ENCODE measurements at regions not wholly inside any gene's neighbourhood (a gene's known extent, or its start where the extent isn't known, plus 50 kb on each side); places are given as distances from the start of the nearest gene placed in this dataset.

- TF ChIP-seq EZH2 (IDR thresholded peaks at IDR 0.05; ENCODE audit: insufficient read depth, poor library complexity, severe bottlenecking) (no peak), EZH2phosphoT487 (IDR thresholded peaks at IDR 0.05; ENCODE audit: insufficient read depth, low read depth) (no peak)
Measured at GRCh38 chr12:115452751-115453281, 768.8 kb upstream of the TBX3 start.

Data from GM23248 (cell line).